HL-60/S4 treated with phorbol 12-myristate 13-acetate at 8.2 ng/mL for 4 days and 3 days (cell line): ENCODE measurements at regions not wholly inside any gene's neighbourhood (a gene's known extent, or its start where the extent isn't known, plus 50 kb on each side); places are given as distances from the start of the nearest gene placed in this dataset.
"Not testable (repeated sequence)": the region's sequence is repeated elsewhere in the genome, so short reads cannot be mapped to it uniquely, and the experiment has no call there.

ENCODE experiments used
- in situ Hi-C: fragments of 300-500 bp; cut with MboI; formaldehyde crosslinking; loops from 2 replicates; pipeline ENCODE4 v1.15.0; 2022; ENCODE audit warnings: low sequenced_read_pairs

DNA sequence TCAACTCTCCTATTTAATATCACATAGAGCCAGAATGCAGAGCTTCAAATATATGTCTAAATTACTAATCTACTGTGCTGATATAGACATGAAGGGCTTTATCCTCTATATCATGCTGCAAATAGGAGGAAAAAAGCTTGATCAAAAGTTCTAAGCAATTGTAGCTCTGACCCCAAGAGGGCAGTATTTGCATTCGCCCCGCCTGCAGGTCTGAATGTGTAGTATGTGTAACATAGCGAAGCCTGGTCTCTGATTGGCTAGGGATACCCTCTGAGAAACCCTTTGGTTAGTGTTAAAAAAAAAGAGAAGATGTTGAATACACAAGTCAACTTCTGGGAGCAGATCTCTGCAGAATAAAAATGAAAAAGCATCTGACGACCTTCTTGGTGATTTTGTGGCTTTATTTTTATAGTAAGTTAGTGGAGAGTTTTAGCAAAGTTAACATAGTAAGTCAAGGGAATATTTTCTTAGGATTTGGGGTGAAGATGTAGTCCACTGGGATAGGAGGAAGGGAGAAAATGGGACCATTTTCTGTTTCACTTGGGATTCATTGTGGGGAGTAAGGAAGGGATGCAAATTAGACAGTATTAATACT, 151.6 kb upstream of the OR4E1 start:
- in situ Hi-C loops, result no loop called here

GRCh38 chr14:21822109-21822508, 148.5 kb upstream of the OR4E1 start:
- in situ Hi-C loops, result no loop called here

DNA sequence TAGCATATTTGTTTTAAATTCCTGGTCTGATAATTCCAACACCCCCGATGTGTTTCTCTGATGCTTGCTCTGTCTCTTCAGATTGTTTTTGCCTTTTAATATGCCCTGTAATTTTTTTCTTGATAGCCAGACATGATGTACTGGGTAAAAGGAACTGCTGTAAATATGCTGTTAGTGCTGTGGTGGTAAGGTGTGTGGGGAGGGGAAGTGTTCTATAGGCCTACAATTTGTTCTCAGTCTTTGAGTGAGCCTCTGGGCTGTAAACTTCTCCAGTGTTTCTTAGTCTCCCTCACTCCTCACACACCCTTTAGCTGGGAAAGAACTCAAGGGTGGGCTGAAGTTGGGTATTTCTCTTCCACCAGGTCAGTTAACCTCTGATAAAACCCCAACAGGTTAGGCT, 147.0 kb upstream of the OR4E1 start:
- in situ Hi-C loops, result no loop called here

DNA sequence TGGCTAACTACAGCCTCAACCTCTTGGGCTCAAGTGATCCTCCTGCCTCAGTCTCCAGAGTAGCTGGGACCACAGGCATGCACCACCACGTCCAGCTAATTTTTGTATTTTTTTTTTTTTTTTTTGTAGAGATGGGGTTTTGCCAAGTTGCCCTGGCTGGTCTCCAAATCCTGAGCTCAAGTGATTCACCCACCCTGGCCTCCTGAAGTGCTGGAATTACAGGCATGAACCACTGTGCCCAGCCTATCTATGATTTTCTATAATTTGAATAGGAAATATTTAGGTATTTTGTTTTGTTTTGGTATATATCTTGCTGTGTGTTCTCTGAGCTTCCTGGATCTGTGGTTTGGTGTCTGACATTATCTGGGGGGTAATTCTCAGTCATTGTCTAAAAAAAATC, 146.3 kb upstream of the OR4E1 start:
- in situ Hi-C loops, result not testable (repeated sequence)

DNA sequence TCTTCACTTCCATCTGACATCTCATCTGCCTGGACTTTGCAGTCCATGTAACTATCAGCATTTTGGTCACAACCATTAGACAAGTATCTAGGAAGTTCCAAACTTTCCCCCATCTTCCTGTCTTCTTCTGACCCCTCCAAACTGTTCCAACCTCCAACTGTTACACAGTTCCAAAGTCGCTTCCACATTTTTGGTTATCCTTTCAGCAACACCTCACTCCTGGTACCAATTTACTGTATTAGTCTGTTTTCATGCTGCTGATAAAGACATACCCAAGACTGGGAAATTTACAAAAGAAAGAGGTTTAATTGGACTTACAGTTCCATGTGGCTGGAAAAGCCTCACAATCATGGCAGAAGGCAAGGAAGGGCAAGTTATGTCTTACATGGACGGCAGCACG, 143.4 kb upstream of the OR4E1 start:
- in situ Hi-C loops, result not testable (repeated sequence)

GRCh38 chr14:21807975-21808374, 134.4 kb upstream of the OR4E1 start:
- in situ Hi-C loops, result no loop called here

- in situ Hi-C loops, result no loop called here
Measured at GRCh38 chr14:21804981-21805380, 131.4 kb upstream of the OR4E1 start.

DNA sequence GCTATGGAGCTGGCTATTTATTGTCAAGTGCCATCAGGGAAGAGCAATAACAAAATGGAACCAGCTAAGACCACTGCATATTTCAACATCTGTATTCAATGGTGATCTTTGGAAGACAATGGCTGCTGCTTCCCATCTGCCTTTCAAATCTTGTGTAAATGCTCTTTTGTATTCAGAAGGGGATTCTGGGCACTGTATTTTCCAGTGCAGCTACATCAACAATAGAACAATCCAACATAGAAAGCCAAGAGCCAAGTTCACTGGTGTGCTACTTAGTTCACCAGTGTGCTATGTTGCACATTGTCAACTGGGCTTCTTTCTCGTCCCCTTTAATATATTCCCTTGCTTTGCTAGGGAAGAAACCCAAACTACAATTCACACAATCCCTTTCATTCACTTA, 128.8 kb upstream of the OR4E1 start:
- in situ Hi-C loops, result no loop called here

- in situ Hi-C loops, result no loop called here
Measured at GRCh38 chr14:21796916-21797315, 123.3 kb upstream of the OR4E1 start.

- in situ Hi-C loops, result no loop called here
Measured at GRCh38 chr14:21795456-21795855, 121.8 kb upstream of the OR4E1 start.

DNA sequence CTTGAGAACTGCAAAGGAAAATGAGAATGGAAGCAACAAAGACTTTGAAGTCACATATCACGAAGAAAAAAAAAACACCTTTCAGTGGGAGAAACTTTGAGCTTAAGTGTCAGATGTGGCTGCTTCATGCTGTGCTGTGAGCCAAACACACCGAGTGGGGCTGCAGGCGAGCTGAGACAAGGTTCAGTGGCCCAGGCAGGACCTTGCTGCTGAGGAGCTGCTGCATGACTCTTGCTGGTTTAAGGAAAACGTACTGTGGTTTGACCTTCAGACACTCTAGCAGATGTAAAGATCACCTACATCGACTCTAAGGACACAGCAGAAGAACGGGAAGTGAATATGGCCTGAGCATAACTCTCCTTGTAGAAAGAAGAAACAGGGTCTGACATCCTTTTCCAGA, 118.1 kb upstream of the OR4E1 start:
- in situ Hi-C loops, result no loop called here

GRCh38 chr14:21788687-21789086, 115.1 kb upstream of the OR4E1 start:
- in situ Hi-C loops, result not testable (repeated sequence)

DNA sequence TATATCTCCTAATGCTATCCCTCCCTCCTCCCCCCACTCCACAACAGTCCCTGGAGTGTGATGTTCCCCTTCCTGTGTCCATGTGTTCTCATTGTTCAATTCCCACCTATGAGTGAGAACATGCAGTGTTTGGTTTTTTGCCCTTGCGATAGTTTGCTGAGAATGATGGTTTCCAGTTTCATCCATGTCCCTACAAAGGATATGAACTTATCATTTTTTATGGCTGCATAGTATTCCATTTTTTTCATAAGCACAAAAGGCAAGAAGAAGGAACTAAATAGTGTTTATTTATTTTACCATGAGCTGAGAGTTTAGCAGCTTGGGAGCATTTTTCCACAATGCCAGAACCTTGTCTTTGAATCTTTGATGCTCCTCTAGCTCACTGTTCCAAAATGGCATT, 113.6 kb upstream of the OR4E1 start:
- in situ Hi-C loops, result not testable (repeated sequence)

GRCh38 chr14:21781543-21781942, 107.9 kb upstream of the OR4E1 start:
- in situ Hi-C loops, result no loop called here

- in situ Hi-C loops, result no loop called here
Measured at GRCh38 chr14:21780429-21781084, 106.9 kb upstream of the OR4E1 start.

DNA sequence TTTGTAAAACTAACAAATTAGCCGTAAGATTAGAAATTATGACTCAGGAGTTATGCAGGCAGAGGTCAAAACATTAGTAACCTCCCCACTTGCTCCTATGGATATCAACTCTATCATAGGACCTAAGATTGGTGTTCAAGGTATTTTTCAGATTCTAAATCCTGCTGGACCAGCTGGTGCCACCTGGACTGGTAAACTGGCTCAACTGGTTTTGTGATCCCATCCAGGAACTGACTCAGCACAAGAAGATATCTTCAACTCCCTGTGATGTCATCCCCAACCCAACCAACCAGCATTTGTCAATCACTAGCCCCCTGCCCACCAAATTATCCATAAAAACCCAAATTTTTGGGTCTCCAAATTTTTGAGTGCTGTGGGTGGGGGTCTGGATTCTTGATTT, 98.1 kb upstream of the OR4E1 start:
- in situ Hi-C loops, result no loop called here

GRCh38 chr14:21768875-21769257, 95.2 kb upstream of the OR4E1 start:
- in situ Hi-C loops, result no loop called here

DNA sequence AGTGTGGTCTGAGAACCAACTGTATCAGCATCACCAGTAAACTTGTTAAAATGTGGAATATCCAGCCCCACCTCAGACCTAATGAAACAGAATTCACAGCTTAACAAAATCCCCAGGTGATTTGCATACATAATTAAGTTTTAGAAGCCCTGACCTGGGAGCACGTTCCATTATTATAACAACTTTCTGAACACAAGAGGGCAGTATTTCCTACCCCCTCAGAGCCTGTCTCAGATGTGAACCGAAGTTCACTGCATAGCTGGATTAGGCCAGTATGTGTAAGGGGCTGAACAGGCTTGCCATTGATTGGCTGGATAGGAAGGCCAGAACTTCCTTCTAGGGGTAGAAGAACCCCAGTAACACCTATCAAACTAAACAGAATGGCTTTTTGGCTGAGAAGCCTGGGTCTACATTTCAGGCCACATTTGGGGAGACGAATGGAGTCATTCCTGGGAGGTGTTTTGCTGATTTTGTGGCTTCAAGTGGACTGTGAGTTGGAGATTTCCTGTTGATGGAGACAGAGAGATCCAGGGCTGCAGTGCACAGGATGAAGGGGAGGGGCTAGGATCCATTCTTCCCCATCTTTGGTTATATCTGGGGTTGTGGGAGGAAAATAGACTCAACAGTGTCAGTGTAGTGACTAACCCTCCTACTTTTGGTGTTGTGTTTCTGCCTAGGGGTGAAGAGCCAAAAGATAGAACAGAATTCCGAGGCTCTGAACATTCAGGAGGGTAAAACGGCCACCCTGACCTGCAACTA, 94.7 kb upstream of the OR4E1 start:
- in situ Hi-C loops, result no loop called here

- in situ Hi-C loops, result not testable (repeated sequence)
Measured at GRCh38 chr14:21760360-21760759, 86.7 kb upstream of the OR4E1 start.

- in situ Hi-C loops, result no loop called here
Measured at GRCh38 chr14:21749306-21749868, 75.8 kb upstream of the OR4E1 start.

DNA sequence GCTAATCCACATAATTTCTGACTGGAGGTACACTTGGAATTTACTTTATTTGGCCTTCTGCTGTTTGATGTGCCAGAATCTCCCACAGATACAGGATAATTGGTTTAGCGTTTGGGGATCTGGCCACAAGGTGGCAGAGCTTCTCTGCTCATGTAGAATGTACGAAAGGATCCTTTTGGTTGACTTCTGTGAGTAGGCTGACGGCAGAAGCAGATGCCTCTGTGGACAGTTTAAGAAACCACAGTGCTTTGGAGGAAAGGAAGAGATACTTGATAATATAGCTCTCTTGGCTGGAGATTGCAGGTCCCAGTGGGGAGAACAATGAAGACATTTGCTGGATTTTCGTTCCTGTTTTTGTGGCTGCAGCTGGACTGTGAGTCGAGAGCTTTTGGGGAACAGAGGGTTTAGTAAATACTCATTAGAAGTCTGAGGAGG, 75.3 kb upstream of the OR4E1 start:
- in situ Hi-C loops, result no loop called here
